Sciatic nerve (tissue), 2 donors: ENCODE measurements at regions not wholly inside any gene's neighbourhood (a gene's known extent, or its start where the extent isn't known, plus 50 kb on each side); places are given as distances from the start of the nearest gene placed in this dataset.
A peak's percentile ranks its signal among the peaks of the same experiment; 100 is the strongest.

Experiments used
- ATAC-seq: fragments of 200-7000 bp; cut with Tn5 transposase; one replicate; pipeline ENCODE4 v1.9.1; 2020; ENCODE audit warnings: mild to moderate bottlenecking, moderate library complexity
- DNase-seq: peaks from one replicate; pipeline ENCODE4 v3.0.0-alpha.2; 2020; ENCODE audit warnings: low spot score
- intact Hi-C: fragments of 100-400 bp; cut with DNase I; formaldehyde crosslinking; loops from one replicate; pipeline ENCODE4 v1.14.2; 2022
- donor health status: DM: no; HTN: no; CAD: no.
- donor health status: DM: no; HTN: no; CAD: no.

GRCh38 chr7:130919316-130920103, 185.5 kb upstream of the KLF14 start:
- DNase-seq (no peak), ATAC-seq (no peak)
- intact Hi-C loops = no loop called here

- ATAC-seq (no peak), DNase-seq (no peak)
- intact Hi-C loops = no loop called here
These were observed 186.1 kb upstream of the KLF14 start for GRCh38 chr7:130920122-130920521.

GRCh38 chr7:130921391-130922180, 187.6 kb upstream of the KLF14 start:
- intact Hi-C loops = no loop called here
- peak; percentile 86 for ATAC-seq
- no peak for DNase-seq

GRCh38 chr7:130922206-130923112, 188.5 kb upstream of the KLF14 start:
- intact Hi-C loops = no loop called here
- ATAC-seq (no peak), DNase-seq (no peak)

- DNase-seq (no peak), ATAC-seq (no peak)
- intact Hi-C loops = no loop called here
These were observed 189.4 kb upstream of the KLF14 start for GRCh38 chr7:130923365-130923764.

GRCh38 chr7:130923930-130924329, 189.9 kb upstream of the KLF14 start:
- ATAC-seq (no peak), DNase-seq (no peak)
- intact Hi-C loops = no loop called here

- DNase-seq (no peak), ATAC-seq (no peak)
- intact Hi-C loops = no loop called here
These were observed 191.3 kb upstream of the KLF14 start for GRCh38 chr7:130925136-130925794.

GRCh38 chr7:130926001-130926691, 192.1 kb upstream of the KLF14 start:
- no peak for DNase-seq
- intact Hi-C loops = no loop called here
- no peak for ATAC-seq

GRCh38 chr7:130927062-130927461, 193.1 kb upstream of the KLF14 start:
- DNase-seq (no peak), ATAC-seq (no peak)
- intact Hi-C loops = no loop called here

- DNase-seq (no peak), ATAC-seq (no peak)
- intact Hi-C loops = no loop called here
These were observed 193.6 kb upstream of the KLF14 start for GRCh38 chr7:130927564-130927963.

GRCh38 chr7:130929896-130930659, 196.1 kb upstream of the KLF14 start:
- peak; percentile 25 for ATAC-seq
- DNase-seq = no peak
- intact Hi-C loops = no loop called here

GRCh38 chr7:130930681-130931080, 196.7 kb upstream of the KLF14 start:
- no peak for DNase-seq
- no peak for ATAC-seq

GRCh38 chr7:130931423-130931822, 197.4 kb upstream of the KLF14 start:
- intact Hi-C loops = no loop called here
- ATAC-seq (no peak), DNase-seq (no peak)

More at GRCh38 chr7:130930681-130931080, 196.7 kb upstream of the KLF14 start:
- intact Hi-C loops = no loop called here

GRCh38 chr7:130932088-130932487, 198.1 kb upstream of the KLF14 start:
- ATAC-seq (peak; percentile 10), DNase-seq (no peak)
- intact Hi-C loops = no loop called here

GRCh38 chr7:130932667-130933432, 198.8 kb upstream of the KLF14 start:
- DNase-seq (no peak), ATAC-seq (no peak)
- intact Hi-C loops = no loop called here

- intact Hi-C loops = no loop called here
- no peak for ATAC-seq
- no peak for DNase-seq
These were observed 199.9 kb upstream of the KLF14 start for GRCh38 chr7:130933919-130934318.

GRCh38 chr7:130935564-130936157, 201.7 kb upstream of the KLF14 start:
- ATAC-seq (no peak), DNase-seq (no peak)
- intact Hi-C loops = no loop called here
